Stimulated activated CD8-positive, alpha-beta memory T cell treated with anti-CD3 and anti-CD28 coated beads, Interleukin-7, amount 100 ng/mL, for 1 hour (primary cell): ENCODE measurements at regions not wholly inside any gene's neighbourhood (a gene's known extent, or its start where the extent isn't known, plus 50 kb on each side); places are given as distances from the start of the nearest gene placed in this dataset.

Source experiments
- DNase-seq, 2 donors: peaks; one replicate each; pipeline ENCODE4 v3.0.0-alpha.2; 2020; ENCODE audit warnings: low read depth in 2 of 2

- no peak for DNase-seq
These were observed 327.7 kb upstream of the CDH11 start for GRCh38 chr16:65449526-65449925.

- DNase-seq, result no peak
These were observed 324.6 kb upstream of the CDH11 start for GRCh38 chr16:65446427-65446826.

GRCh38 chr16:65445313-65446260 is 323.7 kb upstream of the CDH11 start:
- DNase-seq, result no peak

DNA sequence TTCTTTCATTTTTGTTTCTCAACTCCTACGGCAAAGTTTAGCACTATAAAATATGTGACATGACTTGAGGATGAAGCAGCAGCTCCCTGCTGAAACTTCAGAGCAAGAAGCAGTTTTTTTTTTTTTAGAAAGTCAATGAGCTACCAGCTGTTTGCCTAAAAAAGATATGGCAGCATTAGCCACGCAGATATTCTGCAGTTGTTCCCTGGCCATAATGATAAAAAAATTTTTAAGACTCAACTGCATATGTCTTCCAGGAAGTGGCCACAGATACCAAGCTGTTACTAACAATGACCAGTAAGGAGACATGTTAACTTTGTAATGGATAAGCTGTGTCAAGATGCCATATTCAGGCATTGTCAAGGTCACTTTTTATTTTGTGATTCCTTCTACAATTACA is 319.6 kb upstream of the CDH11 start:
- DNase-seq, result no peak

DNA sequence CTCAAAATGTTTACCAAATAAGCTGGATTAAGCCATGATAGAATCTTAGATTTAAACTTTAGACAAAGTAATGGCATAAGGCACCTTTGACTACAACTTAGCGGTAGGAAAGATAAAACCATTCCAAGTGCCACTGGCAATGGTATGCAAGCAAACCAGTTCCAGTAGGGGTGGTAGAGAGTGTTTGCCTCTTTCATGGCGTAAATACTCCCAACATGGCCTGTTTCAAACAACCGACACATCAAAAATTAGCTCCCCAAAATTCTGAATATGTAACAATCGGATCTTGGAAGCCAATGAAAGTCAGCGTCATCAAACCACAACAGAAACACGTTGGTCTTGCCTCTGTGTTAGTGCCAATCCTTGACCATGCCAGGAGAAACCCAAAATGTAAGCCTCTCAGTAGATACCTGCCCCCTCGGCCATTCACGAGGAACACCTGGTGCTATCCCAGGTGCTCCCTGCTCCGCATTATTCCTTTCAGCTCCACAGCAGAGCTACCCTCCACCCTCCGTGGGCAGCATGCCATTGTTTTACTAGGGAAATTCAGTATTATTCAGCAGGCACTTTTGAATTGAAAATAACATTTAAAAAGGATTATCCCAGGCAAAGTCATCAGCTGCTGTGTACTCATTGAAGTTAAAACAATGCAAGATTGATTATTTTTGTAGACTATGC is 307.8 kb upstream of the CDH11 start:
- no peak for DNase-seq

DNA sequence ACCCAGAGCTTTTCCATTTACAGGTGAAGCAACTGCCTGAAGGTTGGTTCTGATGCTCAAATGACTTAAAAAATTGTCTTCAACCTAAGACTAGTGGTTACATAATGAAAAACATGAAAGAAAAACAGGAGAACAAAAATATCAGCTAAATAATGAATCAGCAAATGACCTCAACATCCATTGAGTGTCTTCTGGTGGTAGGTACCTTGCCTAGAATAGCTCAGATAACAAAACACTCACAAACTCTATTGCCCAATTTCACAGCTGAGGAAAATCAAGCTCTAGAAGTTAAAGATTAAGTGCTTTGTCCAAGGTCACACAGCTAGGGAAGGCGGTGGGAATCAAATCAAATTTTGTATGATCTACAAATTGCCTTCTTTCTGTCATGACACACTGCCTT is 304.6 kb upstream of the CDH11 start:
- no peak for DNase-seq

- no peak for DNase-seq
These were observed 301.1 kb upstream of the CDH11 start for GRCh38 chr16:65422934-65423333.

DNA sequence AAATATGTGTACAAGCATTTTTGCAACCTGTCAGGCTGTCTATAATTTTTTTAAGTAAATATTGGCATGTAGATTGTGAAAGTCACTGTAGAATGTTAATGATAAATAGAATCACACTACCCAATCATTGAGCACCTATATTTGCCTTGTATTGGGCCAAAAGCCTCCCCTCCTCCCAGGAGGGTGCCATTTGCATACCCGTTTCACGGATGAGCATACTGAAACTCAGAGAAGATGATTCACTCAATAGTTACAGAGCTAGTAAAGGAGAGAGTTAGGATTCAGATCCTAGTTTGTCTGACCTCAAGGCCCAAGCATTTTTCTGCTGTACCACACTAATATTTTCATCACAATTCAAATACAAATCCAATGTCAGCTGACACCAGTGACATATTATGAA is 299.7 kb upstream of the CDH11 start:
- DNase-seq, result no peak

GRCh38 chr16:65418435-65418834 is 296.6 kb upstream of the CDH11 start:
- DNase-seq, result no peak

- no peak for DNase-seq
These were observed 293.6 kb upstream of the CDH11 start for GRCh38 chr16:65415460-65415859.

GRCh38 chr16:65414284-65414984 is 292.6 kb upstream of the CDH11 start:
- no peak for DNase-seq

DNA sequence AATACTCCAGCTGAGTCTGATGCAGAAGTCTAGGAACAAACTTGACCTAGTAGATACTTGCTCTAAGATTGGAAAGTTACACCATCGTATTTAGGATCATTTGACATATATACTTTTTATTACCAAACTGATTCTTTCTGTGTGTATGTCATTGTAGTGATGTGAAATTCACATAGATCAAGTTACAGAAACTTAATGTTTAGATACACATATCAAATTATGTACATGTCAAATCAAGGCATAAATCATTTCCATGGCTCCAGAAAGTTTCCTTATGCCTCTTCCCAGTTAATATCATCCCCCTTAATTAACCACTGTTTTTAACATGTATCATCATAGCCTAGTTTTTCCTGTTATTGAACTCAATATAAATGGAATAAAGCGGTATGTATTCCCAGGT is 292.0 kb upstream of the CDH11 start:
- no peak for DNase-seq

DNA sequence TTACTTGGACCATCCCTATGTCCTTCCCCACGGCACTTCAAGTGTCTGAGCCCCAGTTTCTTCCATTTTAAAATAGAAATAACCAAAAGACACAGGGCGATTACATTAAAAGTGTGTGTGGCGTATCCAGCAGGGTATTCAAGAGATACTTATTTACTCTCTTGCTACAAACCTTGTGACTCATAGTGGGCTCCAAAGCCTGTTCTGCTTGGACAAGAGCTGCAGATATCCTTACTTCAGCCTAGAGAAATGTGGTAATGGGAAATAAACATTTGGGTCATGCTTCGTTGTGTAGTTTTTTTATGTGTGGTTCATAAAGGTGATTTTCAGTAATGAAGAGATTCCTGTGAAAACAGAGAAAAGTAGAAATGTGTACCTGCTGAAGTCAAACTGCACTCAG is 288.9 kb upstream of the CDH11 start:
- no peak for DNase-seq

GRCh38 chr16:65409510-65409909 is 287.6 kb upstream of the CDH11 start:
- no peak for DNase-seq

- no peak for DNase-seq
These were observed 285.1 kb upstream of the CDH11 start for GRCh38 chr16:65406933-65407332.

GRCh38 chr16:65406116-65406515 is 284.3 kb upstream of the CDH11 start:
- DNase-seq, result no peak

DNA sequence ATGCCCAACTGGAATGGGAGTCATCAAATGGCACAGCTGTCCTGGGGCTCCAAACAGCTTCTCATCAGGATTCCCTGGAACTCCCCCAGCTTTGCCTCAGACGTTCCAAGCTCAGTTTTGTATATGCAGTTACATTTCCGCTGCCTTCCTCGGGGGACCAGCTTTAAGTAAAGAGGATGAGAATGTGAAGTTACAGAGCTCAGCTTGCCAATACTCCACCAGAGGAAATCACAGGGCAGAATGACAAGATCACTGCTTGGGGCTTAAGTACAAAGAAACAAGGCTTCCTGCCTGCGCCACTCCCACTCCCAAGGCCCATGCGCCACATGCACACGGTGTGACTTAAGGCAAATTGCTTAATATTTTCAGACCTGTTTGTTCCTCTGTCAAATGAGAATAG is 272.4 kb upstream of the CDH11 start:
- no peak for DNase-seq

- no peak for DNase-seq
These were observed 271.1 kb upstream of the CDH11 start for GRCh38 chr16:65392806-65393565.

DNA sequence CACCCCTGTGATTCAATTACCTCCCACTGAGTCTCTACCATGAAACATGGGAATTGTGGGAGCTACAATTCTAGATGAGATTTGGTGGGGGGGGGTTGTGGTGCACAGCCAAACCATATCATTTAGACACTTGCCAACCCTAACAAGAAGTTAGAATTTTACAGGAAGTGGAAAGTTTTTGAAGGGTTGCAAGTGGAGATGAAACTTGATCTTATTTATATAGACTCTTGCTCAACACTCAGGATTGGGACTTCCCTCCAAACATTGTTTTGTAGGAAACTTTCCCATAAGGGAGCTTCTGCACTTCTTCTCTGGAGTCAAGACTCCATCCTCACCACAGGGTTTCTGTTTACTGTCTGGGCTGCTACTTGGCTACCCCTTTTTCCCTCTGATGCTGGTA is 266.7 kb upstream of the CDH11 start:
- DNase-seq, result no peak

DNA sequence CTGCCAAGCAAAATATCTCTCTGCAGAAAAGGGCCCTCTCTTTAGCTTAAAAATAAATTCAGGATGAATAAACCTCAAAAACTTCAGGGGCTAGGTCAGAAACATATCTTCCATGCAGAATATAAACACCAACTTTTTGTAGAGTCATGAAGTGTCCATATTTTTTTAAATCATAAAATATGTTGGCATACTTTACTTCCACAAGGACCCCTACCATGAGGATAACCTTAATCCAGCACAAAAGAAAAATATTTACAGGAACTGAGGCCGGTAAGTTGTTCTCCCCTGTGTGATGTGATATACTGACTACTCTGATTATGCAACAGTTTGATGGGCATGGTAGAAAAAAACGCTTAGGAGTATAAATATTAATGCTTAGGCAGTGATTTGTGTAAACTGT is 264.8 kb upstream of the CDH11 start:
- no peak for DNase-seq

DNA sequence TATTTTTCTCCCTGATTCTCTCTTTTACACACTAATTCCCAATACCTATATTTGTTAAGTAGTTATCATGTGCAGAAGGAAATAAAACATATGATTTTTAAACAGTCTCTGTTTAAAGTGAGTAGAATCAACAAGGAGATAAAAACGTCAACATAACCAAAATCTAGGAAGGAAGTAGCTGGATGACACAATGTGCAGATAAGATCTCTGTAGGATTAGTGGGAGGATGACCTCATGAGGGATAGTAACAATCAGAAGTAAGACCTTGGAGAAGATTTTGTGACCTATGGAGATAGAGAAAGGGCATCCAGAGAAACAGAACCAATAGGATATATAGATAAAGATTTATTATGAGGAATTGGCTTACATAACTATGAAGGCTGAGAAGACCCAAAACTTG is 262.6 kb upstream of the CDH11 start:
- DNase-seq, result no peak

- DNase-seq, result no peak
These were observed 255.3 kb upstream of the CDH11 start for GRCh38 chr16:65377195-65377594.
